Right cardiac atrium (tissue), 5 donors: ENCODE measurements at regions not wholly inside any gene's neighbourhood (a gene's known extent, or its start where the extent isn't known, plus 50 kb on each side); places are given as distances from the start of the nearest gene placed in this dataset.

Source experiments
- ATAC-seq, 2 donors: fragments of 200-7000 bp; cut with Tn5 transposase; one replicate each; pipeline versions ENCODE4 v1.8.0 to v1.9.1; 2020; ENCODE audit warnings: moderate library complexity in 2 of 2, mild to moderate bottlenecking in 1 of 2
- DNase-seq, 3 donors: peaks; one replicate each; pipeline ENCODE4 v3.0.0-alpha.2; 2020
- H3K27ac ChIP-seq: one replicate; pipeline ENCODE4 v1.5.1; 2013; ENCODE audit warnings: mild to moderate bottlenecking, low read length, control low read depth, moderate library complexity
- H3K27me3 ChIP-seq: one replicate; pipeline ENCODE4 v1.6.1; 2013; ENCODE audit not compliant: control insufficient read depth, insufficient read depth
- H3K4me1 ChIP-seq: one replicate; pipeline ENCODE4 v1.6.1; 2013; ENCODE audit warnings: low read length; ENCODE audit not compliant: control insufficient read depth, insufficient read depth
- H3K4me3 ChIP-seq: one replicate; pipeline ENCODE4 v1.5.1; 2013; ENCODE audit warnings: low read length, control low read depth
- H3K9me3 ChIP-seq: one replicate; pipeline ENCODE4 v1.6.1; 2013; ENCODE audit warnings: low read length; ENCODE audit not compliant: control insufficient read depth
- WGBS: extraction: QIAGEN DNeasy Blood & Tissue Kit; methylation state at CpG from one replicate; pipeline ENCODE4 v1.1.7; 2013; 5-methylcytosine and 5-hydroxymethylcytosine counted together
- intact Hi-C, 4 donors: fragments of 100-400 bp; cut with DNase I; formaldehyde crosslinking; loops; one replicate each; pipeline versions ENCODE4 v1.11.0 to v1.14.0; 2022 to 2023
- donor health status: healthy with polysubstance abuse.
- donor health status: DM: no; HTN: yes; CAD: no.
- donor health status: DM: no; HTN: no; CAD: no.
- donor health status: DM: no; HTN: yes; CAD: no; lungs with severe emphysema.
- donor health status: DM: yes; HTN: yes; CAD: no.

GRCh38 chr15:69593488-69593887, 140.9 kb downstream of the RPLP1 start:
- 94% methylated on average over 7 of the region's 7 CpGs for WGBS
- Histone ChIP-seq H3K9me3 (no peaks in the 10 kb centered on the region), H3K4me1 (peaks cover 20% of the 10 kb centered on the region), H3K4me3 (no peak overlapping the region), H3K27ac (no peak overlapping the region), H3K27me3 (no peaks in the 10 kb centered on the region)
- intact Hi-C loops = loop anchor here in 1 of 4 donors (10.0 kb wide), 1 partner anchor 501 kb away; the partner anchor contains the start of gene TLE3
- ATAC-seq (no peak), DNase-seq (no peak)

- Histone ChIP-seq H3K27ac (peak overlapping the region; percentile 91), H3K9me3 (no peaks in the 10 kb centered on the region), H3K27me3 (no peaks in the 10 kb centered on the region), H3K4me3 (no peak overlapping the region), H3K4me1 (peaks cover 20% of the 10 kb centered on the region)
- DNase-seq (peak; percentile 72 to 82 (median 81)), ATAC-seq (peak; percentile 71 to 83)
- intact Hi-C loops = loop anchor here in 1 of 4 donors (10.0 kb wide), 1 partner anchor 501 kb away; the partner anchor contains the start of gene TLE3
- WGBS = 26% methylated on average over 24 of the region's 24 CpGs
Observed at GRCh38 chr15:69593981-69594966, 141.7 kb downstream of the RPLP1 start.

- no peaks in the 10 kb centered on the region for H3K9me3 ChIP-seq
- intact Hi-C loops = loop anchor here in 1 of 4 donors (10.0 kb wide), 1 partner anchor 500 kb away; the partner anchor contains the start of gene TLE3
Observed at GRCh38 chr15:69595009-69595791, 142.6 kb downstream of the RPLP1 start.

GRCh38 chr15:69597061-69597592, 144.5 kb downstream of the RPLP1 start:
- WGBS = 94% methylated on average over 4 of the region's 4 CpGs
- intact Hi-C loops = loop anchor here in 1 of 4 donors (10.0 kb wide), 1 partner anchor 498 kb away; the partner anchor contains the start of gene TLE3
- no peak overlapping the region for H3K27ac ChIP-seq

More at GRCh38 chr15:69595009-69595791, 142.6 kb downstream of the RPLP1 start:
- Histone ChIP-seq H3K4me3 (no peak overlapping the region), H3K4me1 (peaks cover 22% of the 10 kb centered on the region), H3K27ac (peak overlapping the region; percentile 91), H3K27me3 (no peaks in the 10 kb centered on the region)
- peak; percentile 69 to 89 (median 86) for DNase-seq
- peak; percentile 83 to 90 for ATAC-seq
- 15% methylated on average over 10 of the region's 10 CpGs for WGBS

GRCh38 chr15:69599271-69599670, 146.7 kb downstream of the RPLP1 start:
- Histone ChIP-seq H3K4me1 (peaks cover 25% of the 10 kb centered on the region), H3K27me3 (no peaks in the 10 kb centered on the region), H3K9me3 (no peaks in the 10 kb centered on the region), H3K27ac (no peak overlapping the region), H3K4me3 (no peak overlapping the region)
- 84% methylated on average over 5 of the region's 5 CpGs for WGBS
- intact Hi-C loops = loop anchor here in 1 of 4 donors (10.0 kb wide), 1 partner anchor 496 kb away; the partner anchor contains the start of gene TLE3
- ATAC-seq = no peak
- DNase-seq = no peak

More at GRCh38 chr15:69597061-69597592, 144.5 kb downstream of the RPLP1 start:
- Histone ChIP-seq H3K4me1 (peaks cover 25% of the 10 kb centered on the region), H3K9me3 (no peaks in the 10 kb centered on the region), H3K4me3 (no peak overlapping the region), H3K27me3 (no peaks in the 10 kb centered on the region)
- DNase-seq = no peak
- ATAC-seq = no peak

GRCh38 chr15:69600556-69601085, 148.0 kb downstream of the RPLP1 start:
- no peak for DNase-seq
- intact Hi-C loops = loop anchor here in 1 of 4 donors (10.0 kb wide), 1 partner anchor 54 kb away; no protein-coding TSS in a partner anchor
- peak; percentile 52 to 66 for ATAC-seq

GRCh38 chr15:69601711-69602504, 149.3 kb downstream of the RPLP1 start:
- no peak for DNase-seq
- no peak overlapping the region for H3K27ac ChIP-seq
- H3K9me3 ChIP-seq = no peaks in the 10 kb centered on the region
- H3K4me3 ChIP-seq = no peak overlapping the region
- 69% methylated on average over 7 of the region's 7 CpGs for WGBS
- no peak for ATAC-seq
- intact Hi-C loops = loop anchor here in 1 of 4 donors (10.0 kb wide), 1 partner anchor 53 kb away; no protein-coding TSS in a partner anchor
- H3K4me1 ChIP-seq = peaks cover 5% of the 10 kb centered on the region
- H3K27me3 ChIP-seq = no peaks in the 10 kb centered on the region

More at GRCh38 chr15:69600556-69601085, 148.0 kb downstream of the RPLP1 start:
- Histone ChIP-seq H3K27me3 (no peaks in the 10 kb centered on the region), H3K9me3 (no peaks in the 10 kb centered on the region), H3K4me1 (peaks cover 13% of the 10 kb centered on the region), H3K4me3 (no peak overlapping the region), H3K27ac (no peak overlapping the region)
- WGBS = 75% methylated on average over 3 of the region's 3 CpGs

- no peak overlapping the region for H3K4me3 ChIP-seq
- peaks cover 10% of the 10 kb centered on the region for H3K4me1 ChIP-seq
- no peaks in the 10 kb centered on the region for H3K9me3 ChIP-seq
- WGBS = 87% methylated on average over 4 of the region's 4 CpGs
- no peak overlapping the region for H3K27ac ChIP-seq
- DNase-seq (no peak), ATAC-seq (no peak)
- no peaks in the 10 kb centered on the region for H3K27me3 ChIP-seq
- intact Hi-C loops = loop anchor here in 1 of 4 donors (10.0 kb wide), 1 partner anchor 52 kb away; no protein-coding TSS in a partner anchor
Observed at GRCh38 chr15:69602921-69603320, 150.3 kb downstream of the RPLP1 start.

GRCh38 chr15:69603369-69604071, 150.9 kb downstream of the RPLP1 start:
- Histone ChIP-seq H3K4me3 (no peak overlapping the region), H3K27me3 (no peaks in the 10 kb centered on the region), H3K9me3 (no peaks in the 10 kb centered on the region), H3K27ac (no peak overlapping the region), H3K4me1 (peaks cover 10% of the 10 kb centered on the region)
- intact Hi-C loops = loop anchor here in 1 of 4 donors (10.0 kb wide), 1 partner anchor 51 kb away; no protein-coding TSS in a partner anchor
- DNase-seq (no peak), ATAC-seq (no peak)
- 0% methylated on average over 1 of the region's 1 CpG for WGBS
